Germinal center (tissue), 1 donor: ENCODE measurements at regions not wholly inside any gene's neighbourhood (a gene's known extent, or its start where the extent isn't known, plus 50 kb on each side); places are given as distances from the start of the nearest gene placed in this dataset.

Experiments used
- DNase-seq: peaks from one replicate; pipeline ENCODE4 v3.0.0; 2012; ENCODE audit warnings: mixed read lengths, low spot score

- no peak for DNase-seq
Observed at GRCh38 chr1:239677362-239677761, 291.0 kb downstream of the CHRM3 start.

GRCh38 chr1:239678181-239678580 is 291.8 kb downstream of the CHRM3 start:
- no peak for DNase-seq

GRCh38 chr1:239682046-239682445 is 295.7 kb downstream of the CHRM3 start:
- no peak for DNase-seq

DNA sequence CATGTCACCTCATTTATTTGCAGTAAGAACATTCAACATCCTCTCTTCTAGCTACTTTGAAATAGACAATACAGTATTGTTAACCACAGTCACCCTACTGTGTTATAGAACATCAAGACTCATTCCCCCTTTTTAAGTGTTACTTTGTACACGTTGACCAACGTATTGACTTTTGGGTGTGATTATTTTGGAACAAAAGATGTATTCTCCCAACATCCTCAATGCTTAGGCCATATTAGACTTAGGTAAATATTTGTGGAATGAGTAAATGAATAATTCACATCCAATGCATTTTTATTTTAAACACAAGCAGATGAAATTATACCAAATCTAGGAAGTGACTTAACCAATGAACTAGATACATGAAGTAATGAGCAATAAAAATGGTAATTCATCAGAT is 296.6 kb downstream of the CHRM3 start:
- DNase-seq = no peak

GRCh38 chr1:239686386-239686785 is 300.0 kb downstream of the CHRM3 start:
- no peak for DNase-seq

- no peak for DNase-seq
Observed at GRCh38 chr1:239696317-239696716, 309.9 kb downstream of the CHRM3 start.

GRCh38 chr1:239700667-239701066 is 314.3 kb downstream of the CHRM3 start:
- DNase-seq = no peak

GRCh38 chr1:239703075-239703474 is 316.7 kb downstream of the CHRM3 start:
- DNase-seq = no peak

DNA sequence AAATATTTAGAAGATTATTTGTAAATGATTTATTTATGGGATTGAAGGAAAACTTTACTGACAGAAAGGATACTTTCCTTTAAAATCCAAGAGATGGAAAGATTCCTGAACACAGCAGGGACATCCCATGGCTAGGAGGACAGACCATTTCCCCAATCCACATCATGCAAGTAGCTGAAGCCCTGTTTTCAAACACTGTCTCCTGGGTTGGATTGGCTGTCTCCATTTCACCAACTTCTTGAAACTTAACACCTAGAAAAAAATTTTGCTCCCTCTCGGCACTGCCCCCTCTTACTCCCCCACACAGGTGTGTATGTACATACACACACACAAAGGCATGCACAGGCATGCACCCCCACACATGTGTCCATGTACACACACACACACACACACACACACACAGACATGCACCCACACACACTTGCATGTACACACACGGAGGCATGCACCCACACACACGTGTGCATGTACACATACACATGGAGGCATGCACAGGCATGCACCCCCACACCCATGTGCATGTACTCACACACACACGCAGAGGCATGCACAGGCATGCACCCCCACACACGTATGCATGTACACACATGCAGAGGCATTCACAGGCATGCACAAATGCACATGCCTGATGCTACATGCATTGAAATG is 320.0 kb downstream of the CHRM3 start:
- DNase-seq = no peak

DNA sequence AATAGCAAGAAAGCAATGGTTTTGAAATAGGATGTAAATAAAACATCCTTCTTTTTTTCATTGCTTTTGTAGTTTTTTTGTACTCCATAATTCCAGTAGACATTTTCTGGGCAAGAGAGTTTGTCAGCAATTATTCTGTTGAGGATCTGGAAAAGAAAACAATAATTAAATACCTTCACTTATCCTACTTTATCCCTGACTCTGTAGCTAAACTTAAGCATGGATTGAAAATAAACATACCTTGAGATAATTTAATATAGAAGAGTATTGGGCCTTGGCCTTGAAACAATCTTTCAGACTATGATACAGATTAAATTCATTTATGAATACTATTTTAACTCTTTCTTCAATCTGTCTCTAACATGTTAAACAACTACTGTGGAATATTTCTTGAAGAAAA is 321.2 kb downstream of the CHRM3 start:
- DNase-seq = no peak

DNA sequence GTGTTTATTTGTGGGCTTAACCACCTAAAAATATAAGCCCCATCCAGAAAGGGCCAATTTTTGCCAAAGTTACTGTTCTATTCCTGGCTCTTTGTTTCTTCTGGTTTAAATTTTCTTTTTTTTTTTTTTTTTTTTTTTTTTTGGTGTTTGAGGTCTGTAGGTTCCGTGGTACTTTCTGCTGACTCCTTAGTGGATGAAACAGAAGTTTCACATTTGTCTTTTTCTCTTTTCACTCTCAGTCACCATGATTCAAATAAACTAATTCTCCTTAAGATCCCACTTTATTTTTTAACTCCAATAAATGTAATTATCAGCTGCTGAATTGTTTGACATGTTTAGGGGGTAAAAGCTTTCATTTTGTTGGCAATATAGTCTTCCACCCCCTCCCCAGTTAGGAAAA is 322.3 kb downstream of the CHRM3 start:
- DNase-seq = no peak

- no peak for DNase-seq
Observed at GRCh38 chr1:239711768-239712167, 325.4 kb downstream of the CHRM3 start.

DNA sequence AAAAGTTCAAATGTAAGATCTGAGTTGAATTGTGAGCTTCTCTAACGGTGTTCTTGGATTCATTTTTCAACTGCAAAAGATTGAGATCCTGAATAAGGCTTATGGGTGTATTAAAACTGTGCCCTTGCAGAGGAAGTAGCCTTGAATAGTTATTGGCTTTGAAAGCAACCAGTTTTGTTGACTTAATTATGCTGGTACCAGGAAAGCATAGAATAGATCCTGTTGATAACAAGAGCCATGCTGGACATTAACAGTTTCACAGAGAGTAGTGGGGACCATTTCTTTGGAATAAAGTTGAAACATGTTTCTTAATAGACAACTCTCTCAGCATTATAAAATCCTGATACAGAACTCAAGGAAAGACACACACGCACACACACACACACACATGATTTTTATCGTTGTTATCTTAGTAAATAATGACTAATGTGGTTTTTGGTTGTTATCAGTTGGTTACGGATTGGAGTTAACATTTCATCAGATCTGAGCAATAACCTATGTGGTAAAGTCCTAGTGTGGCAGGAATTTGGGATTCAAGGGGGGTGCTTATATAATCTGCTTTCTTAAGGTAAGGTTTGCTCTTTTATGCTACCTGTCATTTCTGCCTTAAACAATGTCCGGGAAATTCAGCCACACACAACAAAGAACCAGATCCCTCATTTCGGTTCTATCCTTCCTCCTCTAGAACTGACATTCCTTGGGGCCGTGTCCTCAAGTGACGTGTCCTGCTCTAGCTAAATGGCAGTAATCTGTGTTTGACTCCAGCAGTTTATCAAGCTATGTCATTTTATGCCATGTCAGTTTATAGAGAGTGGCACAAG is 330.9 kb downstream of the CHRM3 start:
- no peak for DNase-seq

GRCh38 chr1:239717918-239718184 is 331.5 kb downstream of the CHRM3 start:
- DNase-seq = no peak

- DNase-seq = no peak
Observed at GRCh38 chr1:239718571-239718970, 332.2 kb downstream of the CHRM3 start.

DNA sequence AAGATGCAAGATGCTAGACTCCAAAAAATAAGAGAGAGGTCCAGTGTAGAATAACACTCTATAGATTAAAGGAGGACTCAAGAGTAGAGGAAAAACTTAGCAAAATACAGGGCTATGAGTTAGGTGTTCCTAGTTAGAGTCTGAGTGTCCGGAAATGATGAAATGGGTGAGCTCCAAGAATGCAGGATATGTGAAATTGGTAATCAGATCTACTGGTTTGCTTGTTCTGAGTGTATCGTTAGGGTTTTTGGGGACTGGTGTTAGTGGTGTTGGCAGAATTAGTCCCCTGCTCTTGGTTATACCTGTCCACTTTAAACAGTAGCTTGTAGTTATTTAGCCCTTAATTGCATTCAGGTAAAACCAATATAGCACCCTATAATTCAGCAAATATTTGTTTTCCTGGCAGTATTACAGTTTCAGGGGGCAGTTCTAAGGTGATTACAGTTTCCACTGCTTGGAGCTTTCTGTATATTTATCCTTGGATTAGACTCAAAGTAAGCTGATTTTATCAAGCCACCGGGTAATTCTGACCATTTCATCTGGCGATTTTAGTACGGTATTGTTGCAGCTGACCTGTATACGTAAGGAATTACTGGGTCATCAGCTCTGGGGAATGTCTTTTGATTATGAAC is 332.7 kb downstream of the CHRM3 start:
- DNase-seq = no peak

DNA sequence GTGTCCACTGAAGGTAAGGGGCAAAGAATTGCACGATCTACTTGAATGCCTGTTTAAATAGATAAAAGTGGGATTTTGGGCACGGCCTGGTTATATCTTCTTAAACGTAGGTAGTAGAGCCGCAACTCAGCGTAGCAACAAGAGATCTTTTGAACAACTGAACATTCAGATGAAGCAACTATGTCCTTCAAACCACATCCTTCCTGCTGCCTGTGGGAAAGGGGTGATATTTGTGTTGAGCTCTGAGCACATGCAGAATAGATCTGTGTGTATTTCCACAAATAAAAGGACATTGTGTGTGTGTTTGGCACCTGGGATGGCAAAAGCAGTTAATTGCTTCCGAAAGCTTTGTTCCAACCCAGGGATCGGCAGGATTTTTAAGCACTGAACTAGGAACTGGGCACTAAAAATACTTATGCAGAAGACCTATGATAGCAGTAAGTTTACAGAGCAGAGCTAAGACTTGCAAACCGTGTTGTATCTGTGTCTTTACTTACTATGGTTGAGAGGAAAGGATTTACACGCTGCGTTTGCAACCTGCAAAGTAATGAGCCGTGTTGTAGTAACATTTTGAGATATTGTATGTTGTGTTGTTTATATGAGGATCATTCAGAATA is 333.4 kb downstream of the CHRM3 start:
- DNase-seq = no peak

GRCh38 chr1:239722035-239722434 is 335.7 kb downstream of the CHRM3 start:
- DNase-seq = no peak

DNA sequence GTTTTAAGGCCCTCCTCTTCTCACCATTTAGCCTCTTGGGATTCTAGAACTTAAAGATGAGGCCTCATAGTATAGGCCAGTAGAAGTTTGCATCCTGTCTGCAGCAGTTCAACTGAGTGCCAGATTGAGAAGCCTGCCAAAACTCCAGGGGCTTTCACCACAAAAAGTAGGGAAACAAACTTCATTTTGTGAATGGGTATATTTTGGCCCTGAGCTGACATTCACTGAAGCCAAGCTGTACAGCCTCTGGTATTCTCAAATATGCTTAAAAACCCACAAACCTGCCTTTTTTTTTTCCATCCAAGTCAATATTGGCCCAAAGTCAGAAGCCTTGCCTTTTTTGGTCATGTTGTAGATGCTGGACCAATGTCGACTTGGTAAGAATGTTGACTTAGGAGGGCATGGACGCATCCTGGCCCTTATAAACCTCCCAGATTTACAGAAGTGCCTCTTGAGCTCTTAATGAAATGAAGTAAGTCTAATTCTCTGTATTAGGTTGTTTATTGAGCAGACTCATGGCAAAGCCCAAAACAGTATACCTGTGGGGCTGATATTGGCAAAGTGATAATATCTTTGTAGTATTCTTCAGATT is 337.5 kb downstream of the CHRM3 start:
- DNase-seq = no peak

GRCh38 chr1:239725371-239725770 is 339.0 kb downstream of the CHRM3 start:
- DNase-seq = no peak

- no peak for DNase-seq
Observed at GRCh38 chr1:239725933-239726332, 339.6 kb downstream of the CHRM3 start.

- no peak for DNase-seq
Observed at GRCh38 chr1:239730378-239730777, 344.0 kb downstream of the CHRM3 start.
